HUES48 (cell line): ENCODE measurements at regions not wholly inside any gene's neighbourhood (a gene's known extent, or its start where the extent isn't known, plus 50 kb on each side); places are given as distances from the start of the nearest gene placed in this dataset.

ENCODE experiments used
- H3K27ac ChIP-seq: one replicate; pipeline ENCODE4 v1.7.0; 2013; ENCODE audit warnings: low read depth, low read length, inconsistent platforms
- H3K27me3 ChIP-seq: 2 replicates; pipeline ENCODE4 v1.6.1; 2013; ENCODE audit warnings: mild to moderate bottlenecking, low read length; ENCODE audit not compliant: control insufficient read depth, insufficient read depth
- H3K36me3 ChIP-seq: 2 replicates; pipeline ENCODE4 v1.6.1; 2013; ENCODE audit warnings: low read length; ENCODE audit not compliant: control insufficient read depth, insufficient read depth
- H3K4me1 ChIP-seq: 2 replicates; pipeline ENCODE4 v1.6.1; 2013; ENCODE audit warnings: mild to moderate bottlenecking, low read length; ENCODE audit not compliant: control insufficient read depth, insufficient read depth
- H3K4me3 ChIP-seq: 2 replicates; pipeline ENCODE4 v1.5.1; 2013; ENCODE audit warnings: mild to moderate bottlenecking, low read depth, low read length
- H3K9ac ChIP-seq: 2 replicates; pipeline ENCODE4 v1.6.1; 2013; ENCODE audit warnings: mild to moderate bottlenecking, low read depth, low read length, moderate library complexity
- H3K9me3 ChIP-seq: 2 replicates; pipeline ENCODE4 v1.6.1; 2013; ENCODE audit warnings: low read length; ENCODE audit not compliant: control insufficient read depth, insufficient read depth

DNA sequence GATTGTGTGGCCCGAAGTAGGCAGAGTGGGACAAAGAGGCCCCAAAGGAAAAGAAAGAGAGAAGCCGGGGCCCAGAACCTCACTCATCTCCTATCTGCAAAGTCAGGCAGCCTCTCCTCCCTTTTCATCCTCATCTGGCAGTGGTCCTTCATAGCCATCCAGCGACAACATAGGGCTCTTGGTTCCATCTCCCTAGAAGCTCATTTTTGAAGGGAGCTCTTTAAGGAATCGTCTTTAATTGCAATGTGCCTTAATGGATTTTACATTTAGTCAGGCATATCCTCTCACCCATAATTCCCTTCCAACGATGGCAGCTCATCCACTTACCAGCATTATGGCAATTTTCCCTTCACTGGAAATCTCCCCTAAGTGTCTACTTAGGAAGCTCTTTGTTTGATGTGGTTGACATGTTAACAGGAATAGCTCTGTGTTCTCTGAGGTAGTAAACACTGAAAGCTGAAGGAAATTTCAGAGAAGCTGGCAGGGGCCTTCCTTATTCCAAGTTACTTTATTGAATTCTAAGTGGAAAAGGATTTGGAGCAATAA lies 780.6 kb downstream of the TSN start:
- no peaks in the 10 kb centered on the region for H3K27me3 ChIP-seq
- H3K9ac ChIP-seq = no peak overlapping the region
- no peak overlapping the region for H3K27ac ChIP-seq
- peaks cover 7% of the 10 kb centered on the region for H3K4me1 ChIP-seq
- H3K9me3 ChIP-seq = no peaks in the 10 kb centered on the region
- H3K36me3 ChIP-seq = no peaks in the 10 kb centered on the region
- H3K4me3 ChIP-seq = no peak overlapping the region

DNA sequence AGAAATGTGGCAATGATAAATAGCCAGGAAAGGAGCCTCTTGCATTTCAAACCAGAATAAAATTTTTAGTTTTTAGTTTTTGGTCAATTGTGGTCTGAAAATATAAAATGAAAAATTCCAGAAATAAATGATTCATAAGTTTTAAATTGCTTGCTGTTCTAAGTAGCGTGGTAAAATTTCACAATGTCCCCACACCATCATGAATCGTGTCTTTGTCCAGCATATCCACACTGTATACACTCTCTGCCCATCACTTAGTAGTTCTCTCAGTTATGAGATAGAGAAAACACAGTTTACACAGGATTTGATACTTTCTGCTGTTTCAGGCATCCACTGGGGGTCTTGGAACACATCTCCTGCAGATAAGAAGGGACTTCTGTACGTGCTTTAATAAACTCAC lies 783.9 kb downstream of the TSN start:
- H3K27me3 ChIP-seq = no peaks in the 10 kb centered on the region
- H3K27ac ChIP-seq = no peak overlapping the region
- no peak overlapping the region for H3K9ac ChIP-seq
- H3K4me1 ChIP-seq = no peaks in the 10 kb centered on the region
- no peak overlapping the region for H3K4me3 ChIP-seq
- H3K9me3 ChIP-seq = no peaks in the 10 kb centered on the region
- no peaks in the 10 kb centered on the region for H3K36me3 ChIP-seq

DNA sequence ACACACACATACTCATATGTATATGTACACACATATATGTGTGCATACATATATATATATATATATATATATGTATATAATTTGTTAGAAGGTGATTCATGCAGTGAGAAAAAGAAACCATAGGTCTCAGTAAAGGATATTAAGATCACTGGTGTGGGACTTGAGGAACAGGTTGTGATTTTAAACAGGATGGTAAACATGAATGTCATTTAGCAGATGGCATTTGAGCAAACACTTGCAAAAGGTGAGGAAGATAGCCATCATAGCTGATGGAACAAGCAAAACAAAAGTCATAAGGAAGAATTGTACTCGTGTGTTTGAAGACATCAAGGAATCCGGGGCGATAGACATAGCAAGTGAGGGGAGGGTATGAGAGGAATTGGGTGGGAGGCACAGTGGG lies 784.5 kb downstream of the TSN start:
- H3K9ac ChIP-seq = no peak overlapping the region
- H3K4me1 ChIP-seq = no peaks in the 10 kb centered on the region
- H3K27ac ChIP-seq = no peak overlapping the region
- H3K9me3 ChIP-seq = no peaks in the 10 kb centered on the region
- H3K36me3 ChIP-seq = no peaks in the 10 kb centered on the region
- no peak overlapping the region for H3K4me3 ChIP-seq
- H3K27me3 ChIP-seq = no peaks in the 10 kb centered on the region

DNA sequence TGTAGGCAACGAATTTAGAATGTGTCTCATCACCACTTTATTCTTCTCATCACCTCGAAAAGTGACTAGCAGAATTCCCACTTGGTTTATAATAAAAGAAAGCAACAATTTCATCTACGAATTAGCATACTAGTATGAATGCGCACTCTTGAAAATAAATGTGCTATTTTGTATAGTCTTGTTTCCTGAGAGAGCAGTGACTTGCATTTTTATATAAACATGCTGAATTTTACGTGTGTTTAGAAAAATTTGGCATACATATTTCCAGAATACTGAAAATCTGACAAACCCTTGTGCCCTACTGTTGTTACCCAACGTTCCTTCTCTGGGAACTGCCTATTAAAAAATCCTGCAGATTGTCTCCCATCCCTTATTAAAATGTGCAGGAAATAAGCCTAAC lies 786.8 kb downstream of the TSN start:
- Histone ChIP-seq H3K36me3 (no peaks in the 10 kb centered on the region), H3K9ac (no peak overlapping the region), H3K4me1 (0 out of 2 replicates have a peak, but pooled peaks cover 4% of the 10 kb centered on the region), H3K27ac (no peak overlapping the region), H3K27me3 (no peaks in the 10 kb centered on the region), H3K4me3 (no peak overlapping the region), H3K9me3 (no peaks in the 10 kb centered on the region)

DNA sequence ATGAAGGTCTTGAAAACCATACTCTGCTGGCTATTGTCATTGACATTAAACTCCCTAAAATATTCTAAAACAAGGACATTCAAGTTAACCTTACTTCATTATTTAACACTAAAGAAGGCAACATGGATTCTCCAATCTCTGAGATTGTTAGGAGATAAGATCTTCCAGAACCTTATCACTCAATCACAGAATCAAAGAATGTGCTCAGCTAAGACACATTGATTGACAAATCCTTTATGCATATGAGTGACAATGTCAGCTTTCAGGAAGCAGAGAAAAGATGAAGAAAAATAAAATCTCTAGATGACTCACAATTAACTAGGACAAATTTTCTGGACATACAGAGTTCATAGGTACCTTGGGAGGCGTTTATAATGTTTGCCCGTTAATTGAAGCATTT lies 787.2 kb downstream of the TSN start:
- H3K36me3 ChIP-seq = no peaks in the 10 kb centered on the region
- H3K4me3 ChIP-seq = no peak overlapping the region
- H3K9me3 ChIP-seq = no peaks in the 10 kb centered on the region
- H3K27ac ChIP-seq = no peak overlapping the region
- H3K4me1 ChIP-seq = 0 out of 2 replicates have a peak, but pooled peaks cover 4% of the 10 kb centered on the region
- no peaks in the 10 kb centered on the region for H3K27me3 ChIP-seq
- no peak overlapping the region for H3K9ac ChIP-seq

DNA sequence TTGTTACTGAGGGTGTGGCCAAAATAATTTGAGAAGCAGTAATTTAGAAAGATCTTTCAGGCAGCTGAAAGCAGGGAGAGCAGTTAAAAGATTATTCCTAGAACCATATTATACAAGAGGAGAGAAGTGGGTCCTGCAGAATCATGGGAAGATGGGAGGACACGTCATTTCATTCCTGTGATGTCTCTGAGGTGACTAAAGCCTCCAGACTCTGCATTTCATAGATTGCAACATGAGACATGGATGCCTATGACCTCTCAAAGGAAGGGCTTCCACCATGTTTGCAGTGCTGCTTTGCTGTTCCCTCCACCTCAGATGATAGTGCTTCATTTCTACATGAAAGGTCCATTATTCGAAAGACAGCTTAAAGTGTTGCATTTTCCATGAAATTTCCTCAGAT lies 788.4 kb downstream of the TSN start:
- H3K9me3 ChIP-seq = no peaks in the 10 kb centered on the region
- H3K9ac ChIP-seq = no peak overlapping the region
- H3K4me3 ChIP-seq = no peak overlapping the region

DNA sequence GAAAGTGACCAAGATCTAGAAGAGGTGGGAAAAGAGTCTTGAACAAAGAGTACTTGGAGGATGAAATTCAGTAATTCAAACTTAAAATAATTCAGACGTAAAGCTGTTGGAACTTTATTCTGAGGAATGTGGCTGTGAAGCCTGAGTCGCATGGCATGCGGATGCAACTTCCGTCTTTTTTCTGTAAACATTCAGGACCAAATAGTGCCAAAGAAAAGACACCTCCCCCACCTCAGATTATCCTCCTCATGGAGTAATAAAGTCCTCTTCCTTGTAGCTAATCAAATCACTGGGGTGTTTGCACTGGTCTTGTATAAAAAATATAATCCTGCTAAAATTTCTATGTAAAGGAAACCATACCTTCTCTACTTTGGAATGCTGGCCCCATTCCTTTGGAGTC lies 790.4 kb downstream of the TSN start:
- no peak overlapping the region for H3K27ac ChIP-seq
- peaks cover 12% of the 10 kb centered on the region for H3K9me3 ChIP-seq
- H3K4me3 ChIP-seq = no peak overlapping the region
- H3K4me1 ChIP-seq = 0 out of 2 replicates have a peak, but pooled peaks cover 4% of the 10 kb centered on the region
- no peak overlapping the region for H3K9ac ChIP-seq
- H3K36me3 ChIP-seq = no peaks in the 10 kb centered on the region
- H3K27me3 ChIP-seq = no peaks in the 10 kb centered on the region

More for the DNA sequence above, 788.4 kb downstream of the TSN start:
- Histone ChIP-seq H3K27me3 (no peaks in the 10 kb centered on the region), H3K36me3 (no peaks in the 10 kb centered on the region), H3K27ac (no peak overlapping the region), H3K4me1 (0 out of 2 replicates have a peak, but pooled peaks cover 4% of the 10 kb centered on the region)

DNA sequence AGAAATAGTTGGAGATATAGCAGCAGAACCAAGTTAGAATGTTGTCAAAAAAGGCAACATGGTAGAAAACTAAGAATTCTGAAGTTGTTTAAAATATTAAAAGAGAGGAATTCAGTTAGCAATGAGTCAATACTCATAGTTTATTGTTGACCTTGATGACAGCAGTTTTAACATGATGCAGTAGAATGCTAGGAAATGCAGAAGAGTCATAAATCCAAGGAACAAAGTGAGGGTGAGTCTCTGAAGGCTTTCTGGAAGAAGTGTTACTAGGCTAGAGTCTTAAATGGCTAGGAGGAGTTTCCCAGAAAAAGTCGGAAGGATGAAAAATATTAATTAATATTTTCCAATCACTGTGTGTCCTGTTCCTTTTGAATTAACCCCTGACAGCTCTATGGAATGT lies 807.3 kb downstream of the TSN start:
- Histone ChIP-seq H3K27ac (no peak overlapping the region), H3K27me3 (no peaks in the 10 kb centered on the region), H3K9ac (no peak overlapping the region), H3K9me3 (no peaks in the 10 kb centered on the region), H3K4me3 (no peak overlapping the region), H3K36me3 (no peaks in the 10 kb centered on the region), H3K4me1 (no peaks in the 10 kb centered on the region)

DNA sequence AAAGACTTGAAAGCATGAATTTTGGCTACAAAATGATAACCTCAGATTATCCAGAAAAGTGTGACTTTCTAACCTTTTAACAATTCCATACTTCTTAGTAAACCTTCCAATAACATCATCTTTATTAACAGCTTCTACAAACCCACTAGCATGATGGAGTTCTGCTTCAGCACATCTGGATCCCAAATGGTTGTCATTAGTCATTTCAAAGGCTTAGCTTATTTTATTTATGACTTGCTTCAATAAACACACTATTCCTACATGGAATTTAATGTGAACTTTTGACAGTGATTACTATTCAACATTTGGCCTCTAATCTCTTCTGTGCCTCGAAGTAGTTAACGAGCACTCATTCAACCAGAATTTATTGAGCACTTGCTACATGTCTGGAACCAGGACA lies 808.3 kb downstream of the TSN start:
- no peaks in the 10 kb centered on the region for H3K27me3 ChIP-seq

DNA sequence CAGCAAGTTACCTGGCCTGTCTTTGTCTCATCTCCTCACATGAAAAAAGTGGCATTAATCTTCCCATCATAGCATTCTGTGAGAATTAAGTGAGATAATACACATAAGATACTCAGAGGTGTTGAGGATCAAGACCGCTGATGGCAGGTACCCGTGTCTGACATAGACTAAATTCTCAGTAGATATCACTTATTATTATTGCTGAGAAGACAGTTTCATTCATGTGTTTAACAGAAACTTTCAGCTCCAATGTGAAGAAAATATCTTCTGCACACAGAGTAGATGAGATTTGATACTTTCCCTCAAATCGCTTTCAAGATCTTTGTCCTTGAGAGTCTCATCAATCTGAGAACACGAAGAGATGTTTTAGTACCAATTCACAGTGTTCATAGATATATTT lies 809.4 kb downstream of the TSN start:
- H3K4me1 ChIP-seq = no peaks in the 10 kb centered on the region
- H3K9ac ChIP-seq = no peak overlapping the region
- no peaks in the 10 kb centered on the region for H3K9me3 ChIP-seq
- no peaks in the 10 kb centered on the region for H3K36me3 ChIP-seq
- no peaks in the 10 kb centered on the region for H3K27me3 ChIP-seq
- no peak overlapping the region for H3K4me3 ChIP-seq
- H3K27ac ChIP-seq = no peak overlapping the region

More for the DNA sequence above, 808.3 kb downstream of the TSN start:
- Histone ChIP-seq H3K36me3 (no peaks in the 10 kb centered on the region), H3K4me3 (no peak overlapping the region), H3K27ac (no peak overlapping the region), H3K9me3 (no peaks in the 10 kb centered on the region), H3K4me1 (no peaks in the 10 kb centered on the region), H3K9ac (no peak overlapping the region)

DNA sequence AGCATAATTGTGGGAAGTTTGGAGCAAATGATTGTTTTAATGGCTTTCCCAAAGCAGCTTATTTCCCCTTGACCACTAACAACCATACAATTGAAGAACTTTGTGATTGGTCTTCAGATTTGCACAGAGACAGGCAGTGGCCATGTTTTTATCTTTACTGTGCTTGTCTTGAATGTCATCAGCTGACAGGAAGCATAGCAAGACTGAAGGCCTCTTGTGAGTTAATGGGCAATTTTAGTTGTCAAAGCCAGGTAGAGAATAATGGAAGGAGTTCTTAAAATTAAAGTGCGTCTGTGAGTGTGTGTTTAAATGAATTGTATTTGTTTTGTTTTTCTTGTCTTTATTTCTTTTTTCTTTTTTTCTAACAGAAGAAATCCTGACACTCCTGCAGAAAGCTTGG lies 809.9 kb downstream of the TSN start:
- Histone ChIP-seq H3K4me1 (no peaks in the 10 kb centered on the region), H3K9me3 (no peaks in the 10 kb centered on the region), H3K9ac (no peak overlapping the region), H3K36me3 (no peaks in the 10 kb centered on the region), H3K27ac (no peak overlapping the region), H3K4me3 (no peak overlapping the region), H3K27me3 (no peaks in the 10 kb centered on the region)

DNA sequence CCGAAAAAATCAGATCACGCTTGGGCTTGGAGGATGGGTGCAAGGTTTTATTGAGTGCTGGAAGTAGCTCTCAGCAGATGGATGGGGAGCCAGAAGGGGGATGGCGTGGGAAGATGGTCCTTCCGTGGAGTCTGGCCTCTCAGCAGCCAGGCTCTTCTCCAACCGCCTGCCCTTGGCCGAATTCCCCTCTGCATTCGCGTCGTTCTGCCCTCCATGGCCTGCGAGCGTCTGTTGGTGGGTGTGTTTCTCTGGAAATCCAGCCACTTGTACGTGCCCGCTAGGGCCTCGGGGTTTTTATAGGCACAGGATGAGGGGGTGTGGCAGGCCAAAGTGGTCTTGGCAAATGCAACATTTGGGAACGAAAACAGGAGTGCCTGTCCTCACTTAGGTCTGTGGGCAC lies 815.2 kb downstream of the TSN start:
- Histone ChIP-seq H3K9me3 (no peaks in the 10 kb centered on the region), H3K9ac (no peak overlapping the region), H3K4me1 (no peaks in the 10 kb centered on the region), H3K27me3 (no peaks in the 10 kb centered on the region), H3K4me3 (no peak overlapping the region), H3K27ac (no peak overlapping the region), H3K36me3 (no peaks in the 10 kb centered on the region)
